Heart left ventricle (tissue), 13 donors: ENCODE measurements at regions not wholly inside any gene's neighbourhood (a gene's known extent, or its start where the extent isn't known, plus 50 kb on each side); places are given as distances from the start of the nearest gene placed in this dataset.

Source experiments
- POLR2A ChIP-seq, 2 donors: fragments of 450-650 bp; IDR thresholded peaks; one replicate each; pipeline ENCODE4 v1.6.1; 2017; ENCODE audit warnings: antibody characterized with exemption in 2 of 2, mild to moderate bottlenecking in 2 of 2, moderate library complexity in 2 of 2
- TF ChIP-seq, protein P1 (sequence below), 12 donors: fragments of 200-600 bp; sonication (generic) in 4 of 12; IDR thresholded peaks; one replicate each; pipeline versions ENCODE4 v1.5.0 to v1.8.0; 2018 to 2022; ENCODE audit warnings: antibody characterized with exemption in 12 of 12, mild to moderate bottlenecking in 5 of 12
- donor health status: ischemic (EF 13 %, LVEDD 7.1; RV severe dilation, severe dysfunction).
- donor health status: DM: no; HTN: yes; CAD: no.
- donor health status: DM: no; HTN: no; CAD: no.
- donor health status: ischemic (EF 25% LVEDD 6.9; RV normal size, moderate dysfunction).
- donor health status: ischemic (EF 25% LVEDD 5.7; RV mildly dilated, moderate dysfunction).
- donor health status: ischemic (EF 35%, LVEDD 5.7; RV mildly dilated, moderate dysfunction).
- donor health status: nonischemic (EF 11% LVEDD 7.7; RV severe dilation, severe dysfunction).
- donor health status: DM: yes; HTN: yes; CAD: no.
- donor health status: PGD.
- donor health status: ischemic (EF 29% LVEDD 5.4; RV normal size, mild dysfunction).
- donor health status: nonischemic (EF 23%, LVEDD 6.1; RV moderate dilation, normal function).

DNA sequence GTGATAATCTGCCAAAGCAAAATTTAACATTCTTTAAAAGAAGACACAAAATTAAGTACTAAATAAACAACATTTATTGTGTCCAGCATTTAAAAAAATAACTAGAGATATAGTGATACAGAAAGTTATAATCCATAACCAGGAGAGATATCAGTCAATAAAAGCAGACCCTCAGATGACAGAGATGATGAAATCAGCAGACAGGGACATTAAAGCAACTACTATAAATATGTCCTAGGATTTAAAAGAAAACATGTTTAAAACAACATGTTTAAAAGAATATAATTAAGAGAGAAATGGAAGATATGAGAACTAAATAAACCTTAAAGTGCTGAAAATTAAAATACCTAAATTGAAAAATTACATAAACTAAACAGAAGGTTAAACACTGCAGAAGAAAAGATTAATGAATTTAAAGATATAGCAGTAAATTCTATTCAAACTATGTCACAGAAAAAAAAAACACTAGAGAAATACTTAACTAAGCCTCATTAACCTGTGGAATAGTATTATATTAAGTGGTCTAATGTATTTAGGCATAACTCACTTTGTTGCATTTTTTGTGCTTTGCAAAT is 261.2 kb upstream of the NR5A2 start:
- TF ChIP-seq POLR2A (IDR thresholded peaks at IDR 0.05) = no peak
- TF ChIP-seq, protein P1, sequence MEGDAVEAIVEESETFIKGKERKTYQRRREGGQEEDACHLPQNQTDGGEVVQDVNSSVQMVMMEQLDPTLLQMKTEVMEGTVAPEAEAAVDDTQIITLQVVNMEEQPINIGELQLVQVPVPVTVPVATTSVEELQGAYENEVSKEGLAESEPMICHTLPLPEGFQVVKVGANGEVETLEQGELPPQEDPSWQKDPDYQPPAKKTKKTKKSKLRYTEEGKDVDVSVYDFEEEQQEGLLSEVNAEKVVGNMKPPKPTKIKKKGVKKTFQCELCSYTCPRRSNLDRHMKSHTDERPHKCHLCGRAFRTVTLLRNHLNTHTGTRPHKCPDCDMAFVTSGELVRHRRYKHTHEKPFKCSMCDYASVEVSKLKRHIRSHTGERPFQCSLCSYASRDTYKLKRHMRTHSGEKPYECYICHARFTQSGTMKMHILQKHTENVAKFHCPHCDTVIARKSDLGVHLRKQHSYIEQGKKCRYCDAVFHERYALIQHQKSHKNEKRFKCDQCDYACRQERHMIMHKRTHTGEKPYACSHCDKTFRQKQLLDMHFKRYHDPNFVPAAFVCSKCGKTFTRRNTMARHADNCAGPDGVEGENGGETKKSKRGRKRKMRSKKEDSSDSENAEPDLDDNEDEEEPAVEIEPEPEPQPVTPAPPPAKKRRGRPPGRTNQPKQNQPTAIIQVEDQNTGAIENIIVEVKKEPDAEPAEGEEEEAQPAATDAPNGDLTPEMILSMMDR (IDR thresholded peaks at IDR 0.05) = no peak
